Panc1 (cell line): ENCODE measurements at regions not wholly inside any gene's neighbourhood (a gene's known extent, or its start where the extent isn't known, plus 50 kb on each side); places are given as distances from the start of the nearest gene placed in this dataset.

Source experiments
- ATAC-seq: fragments of 200-7000 bp; cut with Tn5 transposase; 2 replicates; pipeline ENCODE4 v1.9.1; 2020; ENCODE audit warnings: mild to moderate bottlenecking, moderate library complexity
- BruUV-seq: library from RNA; stranded (reverse); fragments of 400-500 nt; replicated peaks from 2 replicates; lab custom pipeline; 2021; lab: Mats Ljungman, UMichigan
- CTCF ChIA-PET: fragments of 300-600 bp; sonication (Branson Sonifier 250); formaldehyde crosslinking; loops from one replicate; lab custom pipeline; 2022; ENCODE audit warnings: antibody characterized with exemption; lab: Charles Lee
- POLR2A ChIA-PET: fragments of 300-600 bp; sonication (Branson Sonifier 250); formaldehyde crosslinking; loops from one replicate; lab custom pipeline; 2022; ENCODE audit warnings: antibody characterized with exemption; lab: Charles Lee
- DNase-seq: peaks from one replicate; pipeline ENCODE4 v3.0.0-alpha.2; 2010; ENCODE audit warnings: low read depth, low spot score
- H3K27ac ChIP-seq: 2 replicates; pipeline ENCODE4 v1.5.1; 2011; ENCODE audit warnings: mild to moderate bottlenecking, low read length, inconsistent platforms
- H3K27me3 ChIP-seq: fragments of 200-500 bp; sonication (Bioruptor generic); 2 replicates; pipeline ENCODE4 v1.6.0; 2014; ENCODE audit warnings: low read length, inconsistent platforms; ENCODE audit not compliant: control insufficient read depth, insufficient read depth
- H3K36me3 ChIP-seq: fragments of 200-500 bp; sonication (Bioruptor generic); 2 replicates; pipeline ENCODE4 v1.5.1; 2014; ENCODE audit warnings: inconsistent platforms, mild to moderate bottlenecking, low read length, moderate library complexity; ENCODE audit not compliant: control insufficient read depth, insufficient read depth
- H3K4me1 ChIP-seq: 2 replicates; pipeline ENCODE4 v1.5.1; 2011; ENCODE audit warnings: inconsistent platforms, mild to moderate bottlenecking, low read length, moderate library complexity; ENCODE audit not compliant: control insufficient read depth, insufficient read depth
- H3K4me3 ChIP-seq, 2 experiments: 2 replicates each; pipeline ENCODE4 v1.5.1; 2011 to 2012; ENCODE audit warnings: low read depth in 2 of 2, low read length in 2 of 2, mild to moderate bottlenecking in 2 of 2, inconsistent platforms in 1 of 2, moderate library complexity in 1 of 2
- H3K9me3 ChIP-seq: fragments of 200-500 bp; sonication (Bioruptor generic); 2 replicates; pipeline ENCODE4 v1.5.1; 2014; ENCODE audit warnings: low read depth, mild to moderate bottlenecking, inconsistent platforms, low read length, moderate library complexity; ENCODE audit not compliant: control insufficient read depth, insufficient read depth
- CTCF ChIP-seq: fragments of 450-650 bp; IDR thresholded peaks from 2 replicates; pipeline ENCODE4 v1.5.1; 2017; ENCODE audit warnings: mild to moderate bottlenecking
- POLR2AphosphoS5 ChIP-seq: IDR thresholded peaks from 2 replicates; pipeline ENCODE4 v1.6.1; 2012; ENCODE audit warnings: mild to moderate bottlenecking, low read depth, low read length, moderate library complexity
- SIN3A ChIP-seq: IDR thresholded peaks from 2 replicates; pipeline ENCODE4 v1.6.1; 2012; ENCODE audit warnings: low read depth, mild to moderate bottlenecking, low read length, moderate library complexity, borderline replicate concordance; ENCODE audit not compliant: insufficient read depth
- TCF7L2 ChIP-seq: IDR thresholded peaks from 2 replicates; pipeline ENCODE4 v1.6.1; 2011; ENCODE audit warnings: mild to moderate bottlenecking, low read depth, low read length, inconsistent platforms
- in situ Hi-C: cut with HindIII; loops from 2 replicates; pipeline ENCODE4 v1.10.0; 2016; ENCODE audit warnings: low sequenced_read_pairs, low pct_unique_long_range_greater_than_20kb
- intact Hi-C: fragments of 100-400 bp; cut with micrococcal nuclease; formaldehyde crosslinking; loops from one replicate; pipeline ENCODE4 v1.10.0; 2022; ENCODE audit not compliant: unreplicated experiment
- TF ChIP-seq, protein P1 (sequence below), 2 experiments: IDR thresholded peaks; 2 replicates each; pipeline ENCODE4 v1.6.1; 2011 to 2012; ENCODE audit warnings: low read depth in 2 of 2, control low read depth in 1 of 2, low read length in 1 of 2, mild to moderate bottlenecking in 1 of 2, moderate library complexity in 1 of 2; ENCODE audit not compliant: insufficient read depth in 1 of 2

GRCh38 chr1:181911715-181912114 is 149.8 kb downstream of the ZNF648 start:
- POLR2A ChIA-PET = no interaction called here
- no peaks in the 10 kb centered on the region for H3K4me1 ChIP-seq
- no peaks in the 10 kb centered on the region for H3K36me3 ChIP-seq
- H3K27me3 ChIP-seq = no peaks in the 10 kb centered on the region
- no peaks in the 10 kb centered on the region for H3K9me3 ChIP-seq
- no peak overlapping the region for H3K4me3 ChIP-seq
- no peak for ATAC-seq
- H3K27ac ChIP-seq = no peak overlapping the region
- CTCF ChIA-PET = no interaction called here
- no peak for TF ChIP-seq POLR2AphosphoS5
- TF ChIP-seq, protein P1, sequence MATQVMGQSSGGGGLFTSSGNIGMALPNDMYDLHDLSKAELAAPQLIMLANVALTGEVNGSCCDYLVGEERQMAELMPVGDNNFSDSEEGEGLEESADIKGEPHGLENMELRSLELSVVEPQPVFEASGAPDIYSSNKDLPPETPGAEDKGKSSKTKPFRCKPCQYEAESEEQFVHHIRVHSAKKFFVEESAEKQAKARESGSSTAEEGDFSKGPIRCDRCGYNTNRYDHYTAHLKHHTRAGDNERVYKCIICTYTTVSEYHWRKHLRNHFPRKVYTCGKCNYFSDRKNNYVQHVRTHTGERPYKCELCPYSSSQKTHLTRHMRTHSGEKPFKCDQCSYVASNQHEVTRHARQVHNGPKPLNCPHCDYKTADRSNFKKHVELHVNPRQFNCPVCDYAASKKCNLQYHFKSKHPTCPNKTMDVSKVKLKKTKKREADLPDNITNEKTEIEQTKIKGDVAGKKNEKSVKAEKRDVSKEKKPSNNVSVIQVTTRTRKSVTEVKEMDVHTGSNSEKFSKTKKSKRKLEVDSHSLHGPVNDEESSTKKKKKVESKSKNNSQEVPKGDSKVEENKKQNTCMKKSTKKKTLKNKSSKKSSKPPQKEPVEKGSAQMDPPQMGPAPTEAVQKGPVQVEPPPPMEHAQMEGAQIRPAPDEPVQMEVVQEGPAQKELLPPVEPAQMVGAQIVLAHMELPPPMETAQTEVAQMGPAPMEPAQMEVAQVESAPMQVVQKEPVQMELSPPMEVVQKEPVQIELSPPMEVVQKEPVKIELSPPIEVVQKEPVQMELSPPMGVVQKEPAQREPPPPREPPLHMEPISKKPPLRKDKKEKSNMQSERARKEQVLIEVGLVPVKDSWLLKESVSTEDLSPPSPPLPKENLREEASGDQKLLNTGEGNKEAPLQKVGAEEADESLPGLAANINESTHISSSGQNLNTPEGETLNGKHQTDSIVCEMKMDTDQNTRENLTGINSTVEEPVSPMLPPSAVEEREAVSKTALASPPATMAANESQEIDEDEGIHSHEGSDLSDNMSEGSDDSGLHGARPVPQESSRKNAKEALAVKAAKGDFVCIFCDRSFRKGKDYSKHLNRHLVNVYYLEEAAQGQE (IDR thresholded peaks at IDR 0.05; ENCODE audit: insufficient read depth in 1 of 2, low read depth in 2 of 2, low read length in 1 of 2) = peak in 1 of 2 experiments; percentile 37; a peak in 1 of 4 replicates
- intact Hi-C loops (no loop called here), in situ Hi-C loops (no loop called here)
- no peak for DNase-seq
- no TSS peak for BruUV-seq

DNA sequence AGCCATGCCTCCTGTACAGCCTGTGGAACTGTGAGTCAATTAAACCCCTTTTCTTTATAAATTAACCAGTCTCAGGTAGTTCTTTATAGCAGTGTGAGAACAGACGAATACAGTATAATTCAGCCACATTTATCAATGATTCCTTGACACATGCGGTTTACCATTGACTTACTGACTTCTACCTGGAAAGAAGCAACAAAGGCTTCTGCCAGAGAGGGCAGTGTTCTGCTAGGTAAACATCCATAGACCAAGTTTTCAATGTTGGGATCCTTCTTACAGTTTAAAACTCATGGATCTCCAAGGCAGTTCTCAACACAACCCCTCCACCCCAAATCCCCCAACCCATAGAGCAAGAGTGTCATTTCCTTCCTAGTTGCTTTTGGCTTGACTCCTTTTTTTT is 150.6 kb downstream of the ZNF648 start:
- Histone ChIP-seq H3K9me3 (no peaks in the 10 kb centered on the region), H3K36me3 (no peaks in the 10 kb centered on the region), H3K4me1 (no peaks in the 10 kb centered on the region), H3K27ac (no peak overlapping the region), H3K27me3 (no peaks in the 10 kb centered on the region), H3K4me3 (no peak overlapping the region)
- ATAC-seq (no peak), DNase-seq (no peak)
- CTCF ChIA-PET = no interaction called here
- POLR2A ChIA-PET = no interaction called here
- intact Hi-C loops (no loop called here), in situ Hi-C loops (no loop called here)
- no TSS peak for BruUV-seq
- TF ChIP-seq TCF7L2 (no peak), SIN3A (no peak), CTCF (peak; percentile 13; the same call in 1 of the 2 replicates), POLR2AphosphoS5 (no peak)
- TF ChIP-seq, protein P1 (IDR thresholded peaks at IDR 0.05; ENCODE audit: insufficient read depth in 1 of 2, low read depth in 2 of 2, low read length in 1 of 2) = no peak
